SK-N-SH treated with all-trans-retinoic acid at 6 μM for 48 hours (cell line): ENCODE measurements at regions not wholly inside any gene's neighbourhood (a gene's known extent, or its start where the extent isn't known, plus 50 kb on each side); places are given as distances from the start of the nearest gene placed in this dataset.

Source experiments
- ATAC-seq: fragments of 200-7000 bp; cut with Tn5 transposase; 3 replicates; pipeline ENCODE4 v1.9.1; 2020; ENCODE audit warnings: mild to moderate bottlenecking, moderate library complexity
- ARNTL ChIP-seq: fragments of 450-650 bp; formaldehyde crosslinking; IDR thresholded peaks from 2 replicates; pipeline ENCODE4 v1.5.0; 2020; ENCODE audit warnings: low read depth, mild to moderate bottlenecking, moderate library complexity, borderline replicate concordance
- BACH2 ChIP-seq: fragments of 250-450 bp; sonication (Bioruptor Pico); IDR thresholded peaks from 2 replicates; pipeline ENCODE4 v1.9.0; 2021; ENCODE audit warnings: mild to moderate bottlenecking, borderline replicate concordance
- CREB5 ChIP-seq: fragments of 250-450 bp; sonication (Bioruptor Pico); IDR thresholded peaks from 2 replicates; pipeline ENCODE4 v1.5.1; 2020; ENCODE audit warnings: low read depth, mild to moderate bottlenecking, moderate library complexity
- CSDC2 ChIP-seq: fragments of 250-450 bp; sonication (Bioruptor Pico); IDR thresholded peaks from 2 replicates; pipeline ENCODE4 v1.5.0; 2020; ENCODE audit warnings: mild to moderate bottlenecking, moderate library complexity
- CSRNP3 ChIP-seq: fragments of 250-450 bp; sonication (Bioruptor Pico); IDR thresholded peaks from 2 replicates; pipeline ENCODE4 v1.5.1; 2021; ENCODE audit warnings: mild to moderate bottlenecking, moderate library complexity
- ESRRG ChIP-seq: fragments of 250-450 bp; sonication (Bioruptor Pico); IDR thresholded peaks from 2 replicates; pipeline ENCODE4 v1.6.1; 2021; ENCODE audit warnings: mild to moderate bottlenecking
- GLIS3 ChIP-seq: fragments of 250-450 bp; sonication (Bioruptor Pico); IDR thresholded peaks from 2 replicates; pipeline ENCODE4 v1.5.0; 2020; ENCODE audit warnings: mild to moderate bottlenecking, moderate library complexity
- ISL1 ChIP-seq: fragments of 250-450 bp; sonication (Bioruptor Pico); IDR thresholded peaks from 2 replicates; pipeline ENCODE4 v2.1.2; 2022; ENCODE audit warnings: mild to moderate bottlenecking, moderate library complexity
- OSR1 ChIP-seq: fragments of 250-450 bp; sonication (Bioruptor Pico); IDR thresholded peaks from 2 replicates; pipeline ENCODE4 v1.8.0; 2022; ENCODE audit warnings: moderate library complexity, mild to moderate bottlenecking, inconsistent platforms
- PATZ1 ChIP-seq: fragments of 250-450 bp; sonication (Bioruptor Pico); IDR thresholded peaks from 2 replicates; pipeline ENCODE4 v1.8.0; 2020; ENCODE audit warnings: mild to moderate bottlenecking, moderate library complexity, borderline replicate concordance
- POU6F1 ChIP-seq: fragments of 250-450 bp; sonication (Bioruptor Pico); IDR thresholded peaks from 2 replicates; pipeline ENCODE4 v1.8.0; 2021; ENCODE audit warnings: low read depth, mild to moderate bottlenecking, moderate library complexity, borderline replicate concordance
- PPARA ChIP-seq: fragments of 250-450 bp; sonication (Bioruptor Pico); IDR thresholded peaks from 2 replicates; pipeline ENCODE4 v1.5.0; 2020; ENCODE audit warnings: mild to moderate bottlenecking, borderline replicate concordance
- SNAI2 ChIP-seq: fragments of 250-450 bp; sonication (Bioruptor Pico); IDR thresholded peaks from 2 replicates; pipeline ENCODE4 v1.5.0; 2020; ENCODE audit warnings: mild to moderate bottlenecking, moderate library complexity
- TCF4 ChIP-seq: fragments of 250-450 bp; sonication (Bioruptor Pico); IDR thresholded peaks from 2 replicates; pipeline ENCODE4 v1.8.0; 2021; ENCODE audit warnings: mild to moderate bottlenecking, moderate library complexity, borderline replicate concordance
- TOX ChIP-seq: fragments of 250-450 bp; sonication (Bioruptor Pico); IDR thresholded peaks from 2 replicates; pipeline ENCODE4 v1.8.0; 2021; ENCODE audit warnings: mild to moderate bottlenecking, moderate library complexity, borderline replicate concordance
- TSHZ2 ChIP-seq: fragments of 250-450 bp; sonication (Bioruptor Pico); IDR thresholded peaks from 2 replicates; pipeline ENCODE4 v1.5.0; 2020; ENCODE audit warnings: mild to moderate bottlenecking, moderate library complexity
- ZC3H10 ChIP-seq: fragments of 250-450 bp; sonication (Bioruptor Pico); IDR thresholded peaks from 2 replicates; pipeline ENCODE4 v1.5.1; 2021; ENCODE audit warnings: mild to moderate bottlenecking, moderate library complexity
- ZFP3 ChIP-seq: fragments of 250-450 bp; sonication (Bioruptor Pico); IDR thresholded peaks from 2 replicates; pipeline ENCODE4 v1.5.0; 2020; ENCODE audit warnings: mild to moderate bottlenecking, moderate library complexity
- ZFP30 ChIP-seq: fragments of 450-650 bp; formaldehyde crosslinking; IDR thresholded peaks from 2 replicates; pipeline ENCODE4 v1.5.0; 2022; ENCODE audit warnings: mild to moderate bottlenecking, moderate library complexity
- ZNF565 ChIP-seq: fragments of 450-650 bp; formaldehyde crosslinking; conservative IDR thresholded peaks from 2 replicates; pipeline ENCODE4 v1.5.0; 2020; ENCODE audit warnings: low read depth, mild to moderate bottlenecking, moderate library complexity
- ZNF8 ChIP-seq: fragments of 450-650 bp; formaldehyde crosslinking; IDR thresholded peaks from 2 replicates; pipeline ENCODE4 v1.5.0; 2020; ENCODE audit warnings: mild to moderate bottlenecking, moderate library complexity

GRCh38 chr3:151537726-151538125, 76.9 kb upstream of the IGSF10 start:
- peak; percentile 61 for ATAC-seq
- TF ChIP-seq SNAI2 (CRISPR knock-in tag) (no peak), CSRNP3 (CRISPR knock-in tag) (no peak), ESRRG (CRISPR knock-in tag) (no peak), PATZ1 (no peak), ZNF8 (CRISPR knock-in tag) (no peak), TOX (CRISPR knock-in tag) (no peak), BACH2 (CRISPR knock-in tag) (no peak), ARNTL (CRISPR knock-in tag) (no peak), OSR1 (no peak), ISL1 (CRISPR knock-in tag) (no peak), ZFP3 (CRISPR knock-in tag) (no peak), POU6F1 (CRISPR knock-in tag) (no peak), ZNF565 (CRISPR knock-in tag) (no peak), ZC3H10 (CRISPR knock-in tag) (no peak), CREB5 (CRISPR knock-in tag) (no peak), GLIS3 (CRISPR knock-in tag) (no peak), PPARA (CRISPR knock-in tag) (no peak)

GRCh38 chr3:151526757-151527156, 65.9 kb upstream of the IGSF10 start:
- TF ChIP-seq OSR1 = no peak
- no peak for TF ChIP-seq ZC3H10 (CRISPR knock-in tag)
- TF ChIP-seq ESRRG (CRISPR knock-in tag) = no peak
- no peak for TF ChIP-seq GLIS3 (CRISPR knock-in tag)
- TF ChIP-seq ISL1 (CRISPR knock-in tag) = no peak
- TF ChIP-seq ZNF565 (CRISPR knock-in tag) = no peak
- no peak for TF ChIP-seq TCF4 (CRISPR knock-in tag)
- TF ChIP-seq PATZ1 = no peak
- no peak for TF ChIP-seq ZFP30 (CRISPR knock-in tag)
- no peak for TF ChIP-seq TSHZ2 (CRISPR knock-in tag)
- TF ChIP-seq ZNF8 (CRISPR knock-in tag) = no peak
- no peak for TF ChIP-seq CSDC2 (CRISPR knock-in tag)
- TF ChIP-seq TOX (CRISPR knock-in tag) = no peak
- no peak for TF ChIP-seq PPARA (CRISPR knock-in tag)
- TF ChIP-seq ZFP3 (CRISPR knock-in tag) = no peak
- no peak for ATAC-seq
